Mesothelial cell of epicardium (in vitro differentiated cells): ENCODE measurements at regions not wholly inside any gene's neighbourhood (a gene's known extent, or its start where the extent isn't known, plus 50 kb on each side); places are given as distances from the start of the nearest gene placed in this dataset.
A peak's percentile ranks its signal among the peaks of the same experiment; 100 is the strongest.

Experiments
- DNase-seq, 2 experiments: peaks; one replicate each; pipeline ENCODE4 v3.0.0; 2021; ENCODE audit warnings: low spot score in 2 of 2; ENCODE audit not compliant: unreplicated experiment in 2 of 2
- H3K27ac Mint-ChIP-seq: 2 replicates; pipeline ENCODE4 v1.8.0; 2021; ENCODE audit warnings: mixed read lengths
- H3K27me3 Mint-ChIP-seq: 2 replicates; pipeline ENCODE4 v1.8.0; 2021; ENCODE audit warnings: low read depth, mixed read lengths
- H3K36me3 Mint-ChIP-seq: 2 replicates; pipeline ENCODE4 v1.8.0; 2021; ENCODE audit warnings: mixed read lengths
- H3K4me1 Mint-ChIP-seq: 2 replicates; pipeline ENCODE4 v1.8.0; 2021; ENCODE audit warnings: mixed read lengths
- H3K4me3 Mint-ChIP-seq: 2 replicates; pipeline ENCODE4 v1.8.0; 2021; ENCODE audit warnings: mild to moderate bottlenecking, moderate library complexity, mixed read lengths
- H3K9me3 Mint-ChIP-seq: 2 replicates; pipeline ENCODE4 v1.8.0; 2021; ENCODE audit warnings: mixed read lengths
- CTCF ChIP-seq: fragments of 200-600 bp; sonication (generic); IDR thresholded peaks from one replicate; pipeline ENCODE4 v1.5.0; 2021; ENCODE audit warnings: antibody characterized with exemption; ENCODE audit not compliant: unreplicated experiment

GRCh38 chr3:151949706-151950105, 76.3 kb downstream of the SUCNR1 start:
- no peaks in the 10 kb centered on the region for H3K27me3 Mint-ChIP-seq
- TF ChIP-seq CTCF = no peak
- H3K4me3 Mint-ChIP-seq = no peak overlapping the region
- no peak for DNase-seq
- peaks cover 12% of the 10 kb centered on the region for H3K9me3 Mint-ChIP-seq
- H3K27ac Mint-ChIP-seq = no peak overlapping the region
- H3K4me1 Mint-ChIP-seq = no peaks in the 10 kb centered on the region
- no peaks in the 10 kb centered on the region for H3K36me3 Mint-ChIP-seq

DNA sequence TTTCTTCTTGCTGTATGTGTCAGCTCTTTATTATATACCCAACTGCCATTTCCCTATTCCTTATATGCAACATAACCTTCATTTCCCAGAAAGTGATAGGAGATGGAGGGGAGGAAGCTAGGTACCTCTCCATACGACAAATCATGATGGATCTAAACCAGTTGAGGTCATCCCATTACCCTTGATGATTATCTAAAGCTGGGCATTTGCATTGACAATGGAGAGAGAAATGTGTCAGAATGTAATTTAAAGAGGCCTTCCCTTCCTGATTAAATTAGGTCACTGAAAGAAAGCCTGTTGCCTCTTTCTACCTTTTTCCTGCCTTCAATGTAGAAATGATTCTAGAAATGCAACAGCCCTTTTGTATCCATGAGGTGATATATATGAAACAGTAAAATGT, 81.9 kb downstream of the SUCNR1 start:
- Mint-ChIP-seq H3K9me3 (peaks cover 3% of the 10 kb centered on the region), H3K4me3 (no peak overlapping the region), H3K36me3 (no peaks in the 10 kb centered on the region), H3K27me3 (no peaks in the 10 kb centered on the region), H3K4me1 (no peaks in the 10 kb centered on the region), H3K27ac (no peak overlapping the region)
- TF ChIP-seq CTCF = no peak
- DNase-seq = no peak

DNA sequence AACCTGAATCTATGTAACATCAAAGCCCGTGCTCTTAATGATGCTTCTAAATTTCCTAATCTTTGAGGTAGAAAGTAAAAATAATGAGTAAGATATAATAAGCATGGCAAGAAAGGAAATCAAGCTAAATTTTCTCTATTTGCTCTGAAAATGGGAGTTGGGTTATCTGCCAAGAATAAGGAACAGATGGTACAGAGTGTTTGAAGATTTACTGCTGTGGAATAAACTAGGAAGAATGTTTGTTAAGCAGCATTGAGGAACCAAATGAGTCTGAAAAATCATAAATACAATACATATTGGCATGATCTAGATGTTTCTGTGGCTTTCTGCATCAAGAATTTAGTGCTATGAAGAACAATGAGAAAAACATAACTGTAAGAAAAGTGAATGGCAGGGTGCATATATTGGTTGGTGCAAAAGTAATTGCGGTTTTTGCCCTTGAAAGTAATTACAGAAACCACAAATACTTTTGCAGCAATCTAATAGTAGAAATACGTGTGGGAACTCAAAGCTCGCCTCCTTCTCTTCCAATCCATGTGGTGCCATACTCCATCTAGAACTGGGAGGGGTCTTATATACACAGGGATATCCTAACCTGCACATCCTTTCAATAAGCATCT, 87.6 kb downstream of the SUCNR1 start:
- H3K36me3 Mint-ChIP-seq = no peaks in the 10 kb centered on the region
- peaks cover 7% of the 10 kb centered on the region for H3K4me1 Mint-ChIP-seq
- H3K4me3 Mint-ChIP-seq = no peak overlapping the region
- no peaks in the 10 kb centered on the region for H3K27me3 Mint-ChIP-seq
- DNase-seq = no peak
- H3K9me3 Mint-ChIP-seq = peaks cover 6% of the 10 kb centered on the region
- H3K27ac Mint-ChIP-seq = peak overlapping the region; percentile 50
- no peak for TF ChIP-seq CTCF

DNA sequence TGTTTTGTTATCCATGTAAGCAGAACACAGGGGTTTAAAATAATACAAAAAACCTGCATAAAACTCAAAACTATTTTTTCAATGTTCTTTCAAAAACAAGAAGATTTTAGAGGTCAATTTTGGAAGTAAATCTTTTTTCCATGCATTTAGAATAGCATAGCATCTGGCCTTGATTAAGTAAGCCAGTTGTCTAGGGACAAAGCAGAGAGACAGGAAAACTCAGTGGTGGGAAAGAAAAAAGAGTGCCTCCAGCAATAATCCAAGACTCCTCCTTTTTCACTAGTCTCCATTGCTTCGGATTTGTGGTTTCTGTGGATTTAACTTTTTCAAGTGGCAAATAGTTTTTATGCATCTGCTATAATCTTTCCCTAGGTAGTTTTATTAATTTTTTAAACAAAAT, 88.9 kb downstream of the SUCNR1 start:
- H3K27ac Mint-ChIP-seq = no peak overlapping the region
- peaks cover 7% of the 10 kb centered on the region for H3K4me1 Mint-ChIP-seq
- H3K4me3 Mint-ChIP-seq = no peak overlapping the region
- H3K36me3 Mint-ChIP-seq = peaks cover 2% of the 10 kb centered on the region
- H3K9me3 Mint-ChIP-seq = peaks cover 16% of the 10 kb centered on the region
- H3K27me3 Mint-ChIP-seq = no peaks in the 10 kb centered on the region
- DNase-seq = no peak
- no peak for TF ChIP-seq CTCF

DNA sequence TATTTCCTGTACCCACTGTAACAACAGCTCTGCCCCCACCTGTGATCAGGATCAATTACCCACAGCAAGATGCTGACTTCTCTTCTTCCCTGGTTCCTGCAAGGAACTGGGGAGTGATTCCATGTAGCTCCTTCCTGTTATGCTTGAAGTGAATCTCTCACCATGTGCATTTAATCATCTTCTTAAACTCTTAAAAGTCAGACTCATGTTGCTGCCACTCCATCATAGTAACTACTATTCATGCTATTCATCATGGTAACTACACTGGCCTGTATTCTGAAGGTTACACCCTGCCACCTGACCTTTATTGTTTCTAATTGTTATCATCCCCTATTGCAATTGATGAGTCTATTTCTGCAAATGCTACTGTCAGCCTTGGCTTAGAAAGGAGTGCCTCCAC, 89.5 kb downstream of the SUCNR1 start:
- no peak for DNase-seq
- H3K36me3 Mint-ChIP-seq = peaks cover 5% of the 10 kb centered on the region
- no peak overlapping the region for H3K4me3 Mint-ChIP-seq
- peaks cover 7% of the 10 kb centered on the region for H3K4me1 Mint-ChIP-seq
- H3K27ac Mint-ChIP-seq = no peak overlapping the region
- no peak for TF ChIP-seq CTCF
- peaks cover 22% of the 10 kb centered on the region for H3K9me3 Mint-ChIP-seq
- H3K27me3 Mint-ChIP-seq = no peaks in the 10 kb centered on the region

GRCh38 chr3:151964743-151965142, 91.3 kb downstream of the SUCNR1 start:
- Mint-ChIP-seq H3K27ac (no peak overlapping the region), H3K36me3 (peaks cover 5% of the 10 kb centered on the region), H3K4me1 (peaks cover 7% of the 10 kb centered on the region)

More at GRCh38 chr3:151964743-151965142, 91.3 kb downstream of the SUCNR1 start:
- DNase-seq = no peak
- peaks cover 27% of the 10 kb centered on the region for H3K9me3 Mint-ChIP-seq
- no peak for TF ChIP-seq CTCF
- H3K27me3 Mint-ChIP-seq = no peaks in the 10 kb centered on the region
- H3K4me3 Mint-ChIP-seq = no peak overlapping the region
